ENCODE measurements at regions not wholly inside any gene's neighbourhood (a gene's known extent, or its start where the extent isn't known, plus 50 kb on each side); places are given as distances from the start of the nearest gene placed in this dataset.

DNA sequence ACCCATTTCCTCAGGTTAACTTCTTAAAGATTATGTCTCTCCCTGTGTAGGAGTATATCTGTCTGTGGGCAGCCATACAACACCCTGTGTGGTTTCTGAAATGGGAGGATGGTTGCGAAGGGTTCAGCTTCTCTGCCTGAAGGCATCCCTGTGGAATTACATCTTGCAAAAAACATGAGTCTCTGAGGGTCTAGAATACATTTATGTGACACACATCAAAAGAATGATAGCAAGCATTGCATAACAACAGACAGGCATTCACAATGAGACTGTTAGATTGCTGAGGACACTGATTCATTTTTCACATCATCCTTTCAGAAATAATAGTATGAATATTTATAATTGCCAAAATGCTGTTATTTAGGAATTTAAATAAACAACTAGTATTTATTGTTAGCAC, 670.9 kb downstream of the HTR1B start:
- TF ChIP-seq SPI1 (IDR thresholded peaks at IDR 0.05; ENCODE audit: low read depth, low read length) (no peak), POLR2AphosphoS5 (IDR thresholded peaks at IDR 0.05; ENCODE audit: low read depth, low read length) (no peak), PAX5 (IDR thresholded peaks at IDR 0.05; ENCODE audit: insufficient read depth, low read length, severe bottlenecking) (no peak), POU2F2 (IDR thresholded peaks at IDR 0.05; ENCODE audit: low read depth, low read length) (no peak), TAF1 (IDR thresholded peaks at IDR 0.05; ENCODE audit: low read depth, low read length) (no peak), POLR2A (IDR thresholded peaks at IDR 0.05; ENCODE audit: low read depth, low read length) (no peak)
- no peak for DNase-seq (ENCODE audit: insufficient read length, low spot score)
- FAIRE-seq: no peak

DNA sequence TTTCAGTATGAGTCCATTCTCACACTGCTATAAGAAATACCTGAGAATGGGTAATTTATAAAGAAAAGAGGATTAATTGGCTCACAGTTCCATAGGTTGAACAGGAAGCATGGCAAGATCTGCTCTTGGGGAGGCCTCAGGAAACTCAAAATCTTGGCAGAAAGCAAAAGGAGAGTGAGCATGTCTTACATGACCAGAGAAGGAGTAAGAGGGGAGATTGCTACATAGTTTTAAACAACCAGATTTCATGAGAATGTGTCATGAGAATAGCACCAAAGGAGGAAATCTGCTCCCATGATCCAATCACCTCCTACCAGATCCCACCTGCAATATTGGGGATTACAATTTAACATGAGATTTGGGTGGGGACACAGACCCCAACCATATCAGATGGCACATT, 672.4 kb downstream of the HTR1B start:
- no peak for FAIRE-seq

DNA sequence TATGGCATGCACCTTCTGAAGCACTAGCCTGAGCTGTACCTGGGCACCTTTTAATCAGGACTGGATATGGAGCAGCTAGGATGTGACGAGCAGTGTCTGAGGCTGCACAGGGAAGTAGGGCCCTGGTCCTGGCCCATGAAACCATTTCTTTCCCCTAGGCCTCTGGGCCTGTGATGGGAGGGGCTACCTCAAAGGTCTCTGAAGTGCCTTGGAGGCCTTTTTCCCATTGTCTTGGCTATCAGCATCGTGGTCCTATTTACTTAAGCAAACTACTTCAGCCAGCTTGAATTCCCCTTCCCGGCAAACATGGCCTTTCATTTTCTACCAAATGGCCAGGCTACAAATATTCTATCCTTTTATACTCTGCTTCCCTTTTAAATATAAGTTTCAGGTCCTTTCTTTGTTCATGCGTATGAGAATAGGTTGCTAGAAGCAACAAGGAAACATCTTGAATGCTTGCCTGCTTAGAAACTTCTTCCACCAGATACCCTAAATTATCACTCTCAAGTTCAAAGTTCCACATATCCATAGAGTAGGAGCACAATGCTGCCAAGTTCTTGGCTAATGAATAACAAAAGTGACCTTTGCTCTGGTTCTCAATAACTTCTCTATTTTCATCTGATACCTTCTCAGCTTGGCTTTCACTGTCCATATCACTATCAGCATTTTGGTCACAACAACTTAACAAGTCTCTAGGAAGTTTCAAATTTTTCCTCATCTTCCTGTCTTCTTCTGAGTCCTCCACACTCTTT, 673.1 kb downstream of the HTR1B start:
- FAIRE-seq: no peak
- TF ChIP-seq POLR2A (IDR thresholded peaks at IDR 0.05; ENCODE audit: low read depth, low read length) (no peak), PAX5 (IDR thresholded peaks at IDR 0.05; ENCODE audit: insufficient read depth, low read length, severe bottlenecking) (no peak), SPI1 (IDR thresholded peaks at IDR 0.05; ENCODE audit: low read depth, low read length) (no peak), TAF1 (IDR thresholded peaks at IDR 0.05; ENCODE audit: low read depth, low read length) (no peak), POLR2AphosphoS5 (IDR thresholded peaks at IDR 0.05; ENCODE audit: low read depth, low read length) (no peak), POU2F2 (IDR thresholded peaks at IDR 0.05; ENCODE audit: low read depth, low read length) (no peak)
- DNase-seq (ENCODE audit: insufficient read length, low spot score): no peak

More for the DNA sequence above, 672.4 kb downstream of the HTR1B start:
- TF ChIP-seq POLR2A (IDR thresholded peaks at IDR 0.05; ENCODE audit: low read depth, low read length): no peak
- TF ChIP-seq SPI1 (IDR thresholded peaks at IDR 0.05; ENCODE audit: low read depth, low read length): no peak
- no peak for TF ChIP-seq PAX5 (IDR thresholded peaks at IDR 0.05; ENCODE audit: insufficient read depth, low read length, severe bottlenecking)
- TF ChIP-seq POU2F2 (IDR thresholded peaks at IDR 0.05; ENCODE audit: low read depth, low read length): no peak
- no peak for TF ChIP-seq TAF1 (IDR thresholded peaks at IDR 0.05; ENCODE audit: low read depth, low read length)
- no peak for TF ChIP-seq POLR2AphosphoS5 (IDR thresholded peaks at IDR 0.05; ENCODE audit: low read depth, low read length)
- DNase-seq (ENCODE audit: insufficient read length, low spot score): no peak

DNA sequence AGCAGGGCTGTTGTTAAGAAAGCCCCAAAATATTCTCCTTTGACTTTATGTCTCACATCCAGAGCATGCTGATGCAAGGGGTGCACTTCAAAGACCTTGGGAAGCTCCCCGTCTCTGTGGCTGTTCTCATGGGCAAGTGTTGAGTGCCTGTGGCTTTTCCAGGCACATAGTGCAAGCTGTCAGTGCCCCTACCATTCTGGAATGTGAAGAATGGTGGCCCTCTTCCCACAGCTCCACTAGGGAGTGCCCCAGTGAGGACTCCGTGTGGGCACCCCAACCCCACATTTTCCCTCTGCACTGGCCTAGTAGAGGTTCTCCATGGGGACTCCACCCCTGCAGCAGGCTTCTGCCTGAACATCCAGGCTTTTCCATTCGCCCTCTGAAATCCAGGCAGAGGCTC, 673.7 kb downstream of the HTR1B start:
- TF ChIP-seq SPI1 (IDR thresholded peaks at IDR 0.05; ENCODE audit: low read depth, low read length): no peak
- TF ChIP-seq PAX5 (IDR thresholded peaks at IDR 0.05; ENCODE audit: insufficient read depth, low read length, severe bottlenecking): no peak
- TF ChIP-seq TAF1 (IDR thresholded peaks at IDR 0.05; ENCODE audit: low read depth, low read length): no peak
- TF ChIP-seq POLR2A (IDR thresholded peaks at IDR 0.05; ENCODE audit: low read depth, low read length): no peak
- no peak for TF ChIP-seq POU2F2 (IDR thresholded peaks at IDR 0.05; ENCODE audit: low read depth, low read length)
- TF ChIP-seq POLR2AphosphoS5 (IDR thresholded peaks at IDR 0.05; ENCODE audit: low read depth, low read length): no peak
- no peak for DNase-seq (ENCODE audit: insufficient read length, low spot score)
- no peak for FAIRE-seq

DNA sequence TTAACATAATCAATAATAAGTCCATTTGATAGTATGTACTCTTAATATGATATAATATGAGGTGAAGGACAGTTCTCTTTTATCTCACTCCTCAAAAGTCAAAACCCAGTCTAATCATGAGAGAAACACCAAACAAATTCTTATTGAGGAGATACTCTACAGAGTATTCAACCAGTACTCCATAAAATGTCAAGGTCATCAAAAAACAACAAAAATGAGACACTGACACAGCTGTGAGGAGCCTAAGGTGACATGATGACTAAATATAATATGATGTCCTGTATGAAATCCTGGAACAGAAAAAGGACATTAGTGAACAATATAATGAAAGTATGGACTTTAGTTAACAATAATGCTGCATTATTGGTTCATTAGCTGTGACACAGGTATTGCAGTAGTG, 675.1 kb downstream of the HTR1B start:
- FAIRE-seq (no peak), DNase-seq (ENCODE audit: insufficient read length, low spot score) (no peak)
- TF ChIP-seq SPI1 (IDR thresholded peaks at IDR 0.05; ENCODE audit: low read depth, low read length): no peak

DNA sequence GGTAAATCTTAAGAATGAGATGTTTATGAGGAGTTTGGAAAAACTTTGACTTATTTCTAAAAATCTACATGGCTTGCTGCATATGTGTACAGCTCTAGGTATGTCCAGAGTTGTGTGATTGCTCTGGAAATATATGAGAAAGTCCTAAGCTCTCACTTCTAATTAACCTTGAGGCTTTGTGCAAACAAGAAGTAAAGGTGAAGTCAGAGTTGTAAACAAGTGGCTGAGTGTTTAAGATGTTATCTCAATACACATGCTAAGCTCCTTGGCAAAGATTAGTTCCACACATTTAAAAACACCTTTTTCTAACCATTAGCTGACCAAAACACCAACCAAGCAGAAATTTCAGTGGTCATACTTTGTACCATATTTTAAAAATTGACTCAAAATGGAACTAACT, 684.2 kb downstream of the HTR1B start:
- FAIRE-seq (no peak), DNase-seq (ENCODE audit: insufficient read length, low spot score) (no peak)
- TF ChIP-seq POU2F2 (IDR thresholded peaks at IDR 0.05; ENCODE audit: low read depth, low read length): no peak
- TF ChIP-seq SPI1 (IDR thresholded peaks at IDR 0.05; ENCODE audit: low read depth, low read length): no peak
- TF ChIP-seq POLR2AphosphoS5 (IDR thresholded peaks at IDR 0.05; ENCODE audit: low read depth, low read length): no peak

DNA sequence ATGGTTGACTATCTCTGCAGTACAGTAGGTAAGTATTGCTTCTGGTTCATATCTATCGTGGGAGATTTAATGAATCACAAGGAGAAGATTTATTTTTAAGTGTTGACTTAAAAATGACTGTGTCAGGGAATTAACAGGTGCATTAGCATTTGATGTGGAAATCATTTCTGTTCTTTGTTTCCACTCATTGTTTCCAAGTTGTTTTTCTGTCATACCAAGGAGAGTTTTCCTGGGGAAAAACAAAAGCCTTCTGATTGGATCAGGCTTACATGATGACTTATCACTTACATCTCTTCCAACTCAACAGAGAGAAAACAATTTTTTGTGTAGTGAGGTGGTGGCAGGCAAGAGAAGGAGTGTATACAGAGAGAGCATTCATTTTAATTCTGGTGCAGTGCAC, 686.4 kb downstream of the HTR1B start:
- DNase-seq (ENCODE audit: insufficient read length, low spot score): no peak
- TF ChIP-seq SPI1 (IDR thresholded peaks at IDR 0.05; ENCODE audit: low read depth, low read length) (no peak), POLR2A (IDR thresholded peaks at IDR 0.05; ENCODE audit: low read depth, low read length) (no peak), PAX5 (IDR thresholded peaks at IDR 0.05; ENCODE audit: insufficient read depth, low read length, severe bottlenecking) (no peak), POU2F2 (IDR thresholded peaks at IDR 0.05; ENCODE audit: low read depth, low read length) (no peak), POLR2AphosphoS5 (IDR thresholded peaks at IDR 0.05; ENCODE audit: low read depth, low read length) (no peak), TAF1 (IDR thresholded peaks at IDR 0.05; ENCODE audit: low read depth, low read length) (no peak)
- FAIRE-seq: no peak

DNA sequence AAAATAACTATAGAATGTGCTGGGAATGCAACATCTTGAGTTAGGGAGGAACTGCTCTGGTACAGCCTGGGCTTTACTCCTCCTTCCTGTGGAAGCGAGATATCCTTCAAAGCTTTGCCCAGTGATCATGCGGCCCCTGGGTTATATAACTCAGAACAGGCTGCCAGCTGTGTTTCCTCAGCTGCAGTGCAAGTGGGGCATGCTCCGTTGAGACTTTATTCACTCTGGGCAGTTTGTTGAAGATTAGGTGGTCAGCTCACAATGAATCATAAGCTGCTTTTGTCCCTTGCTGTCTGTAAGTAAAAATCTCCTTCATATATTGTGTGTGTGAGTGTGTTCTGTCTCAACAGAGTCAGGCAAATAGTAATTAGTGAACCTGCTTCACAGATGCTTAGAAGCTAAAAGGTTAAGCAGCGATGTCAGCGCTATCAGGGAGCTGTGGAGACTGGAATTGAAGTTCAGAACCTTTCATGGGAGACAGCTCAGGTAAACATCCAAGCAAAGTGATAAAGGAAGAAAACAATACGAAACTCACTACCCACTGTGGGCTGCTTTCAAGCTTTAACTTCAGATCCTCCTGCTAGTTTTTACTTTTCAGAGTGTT, 688.4 kb downstream of the HTR1B start:
- TF ChIP-seq TAF1 (IDR thresholded peaks at IDR 0.05; ENCODE audit: low read depth, low read length) (no peak), POU2F2 (IDR thresholded peaks at IDR 0.05; ENCODE audit: low read depth, low read length) (no peak), PAX5 (IDR thresholded peaks at IDR 0.05; ENCODE audit: insufficient read depth, low read length, severe bottlenecking) (no peak), SPI1 (IDR thresholded peaks at IDR 0.05; ENCODE audit: low read depth, low read length) (no peak), POLR2AphosphoS5 (IDR thresholded peaks at IDR 0.05; ENCODE audit: low read depth, low read length) (no peak), POLR2A (IDR thresholded peaks at IDR 0.05; ENCODE audit: low read depth, low read length) (no peak)
- no peak for FAIRE-seq
- no peak for DNase-seq (ENCODE audit: insufficient read length, low spot score)

DNA sequence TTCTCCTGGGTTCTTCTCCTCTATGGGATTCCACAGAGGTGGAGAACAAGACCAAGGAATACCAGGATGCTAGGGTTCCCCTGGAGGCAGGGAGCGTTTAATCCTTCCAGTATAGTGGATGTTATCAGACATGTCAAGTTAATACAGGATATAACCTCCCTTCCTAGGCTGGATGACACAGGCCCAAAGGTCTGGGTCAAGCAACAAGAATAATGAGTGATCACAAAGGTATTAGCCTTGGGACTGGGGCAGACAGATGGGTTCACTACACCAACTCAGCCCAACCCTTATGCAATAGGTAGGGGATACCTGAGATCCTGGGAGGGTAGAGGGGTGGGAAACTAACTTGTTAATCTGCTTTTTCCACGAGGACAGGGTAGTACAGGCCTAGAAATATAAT, 690.3 kb downstream of the HTR1B start:
- no peak for FAIRE-seq

More for the DNA sequence above, 690.3 kb downstream of the HTR1B start:
- no peak for DNase-seq (ENCODE audit: insufficient read length, low spot score)
- TF ChIP-seq POLR2AphosphoS5 (IDR thresholded peaks at IDR 0.05; ENCODE audit: low read depth, low read length) (no peak), SPI1 (IDR thresholded peaks at IDR 0.05; ENCODE audit: low read depth, low read length) (no peak), POLR2A (IDR thresholded peaks at IDR 0.05; ENCODE audit: low read depth, low read length) (no peak), TAF1 (IDR thresholded peaks at IDR 0.05; ENCODE audit: low read depth, low read length) (no peak), POU2F2 (IDR thresholded peaks at IDR 0.05; ENCODE audit: low read depth, low read length) (no peak), PAX5 (IDR thresholded peaks at IDR 0.05; ENCODE audit: insufficient read depth, low read length, severe bottlenecking) (no peak)

Data from GM12891 (cell line).